GM18519 (cell line): ENCODE measurements at regions not wholly inside any gene's neighbourhood (a gene's known extent, or its start where the extent isn't known, plus 50 kb on each side); places are given as distances from the start of the nearest gene placed in this dataset.

Experiments used
- ATAC-seq: cut with Tn5 transposase; IDR thresholded peaks from one replicate; pipeline ENCODE4 v1.9.1; 2021; ENCODE audit warnings: mild to moderate bottlenecking, moderate library complexity; ENCODE audit not compliant: unreplicated experiment, low FRiP score

DNA sequence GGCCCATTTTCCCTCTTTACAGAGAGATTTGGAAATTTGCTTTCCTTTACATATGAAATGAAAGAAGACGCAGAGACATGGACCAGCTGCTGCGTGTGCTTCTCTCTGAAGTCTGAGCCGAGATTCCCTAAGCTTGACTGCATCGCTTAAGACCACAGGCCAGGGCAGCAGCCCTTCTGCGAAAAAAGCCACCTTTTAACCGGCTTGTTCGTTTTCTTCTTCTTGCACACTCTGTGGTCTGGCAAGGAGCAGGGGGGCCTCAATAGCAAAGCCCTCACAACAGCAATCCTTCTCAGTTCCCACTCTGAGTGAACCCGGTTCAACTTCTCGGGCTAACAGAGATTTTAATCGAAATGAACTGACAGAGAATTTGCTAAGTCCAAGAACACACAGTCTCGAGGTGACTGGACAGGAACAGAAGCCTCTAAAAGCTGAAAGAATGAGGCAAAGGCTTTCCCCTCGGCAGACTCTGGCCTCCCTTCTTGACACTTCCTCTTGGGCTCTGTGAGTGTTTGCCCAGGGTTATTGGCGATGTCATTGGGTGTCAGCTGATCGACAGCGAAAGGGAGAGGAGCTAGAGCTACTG is 512.9 kb upstream of the KLF4 start:
- no peak for ATAC-seq

DNA sequence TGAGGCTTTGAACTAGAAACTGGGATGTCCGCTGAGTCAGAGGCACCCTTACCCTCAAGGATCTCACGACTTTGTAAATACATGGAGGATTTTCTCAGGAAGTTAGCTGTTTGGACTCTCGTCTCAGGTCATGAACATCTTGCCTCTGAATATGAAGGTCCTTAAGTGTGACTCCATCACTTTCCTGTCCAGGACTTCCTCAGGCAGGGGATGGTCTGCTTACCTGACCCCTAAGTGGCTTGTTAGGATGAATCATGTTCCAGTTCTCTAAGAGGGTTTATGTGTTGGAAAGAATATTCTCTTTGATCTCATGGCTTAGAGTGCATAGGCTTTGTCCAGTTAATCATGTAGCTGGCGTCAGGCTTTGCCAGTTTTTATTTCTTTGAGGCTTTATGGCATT is 511.7 kb upstream of the KLF4 start:
- ATAC-seq = no peak

DNA sequence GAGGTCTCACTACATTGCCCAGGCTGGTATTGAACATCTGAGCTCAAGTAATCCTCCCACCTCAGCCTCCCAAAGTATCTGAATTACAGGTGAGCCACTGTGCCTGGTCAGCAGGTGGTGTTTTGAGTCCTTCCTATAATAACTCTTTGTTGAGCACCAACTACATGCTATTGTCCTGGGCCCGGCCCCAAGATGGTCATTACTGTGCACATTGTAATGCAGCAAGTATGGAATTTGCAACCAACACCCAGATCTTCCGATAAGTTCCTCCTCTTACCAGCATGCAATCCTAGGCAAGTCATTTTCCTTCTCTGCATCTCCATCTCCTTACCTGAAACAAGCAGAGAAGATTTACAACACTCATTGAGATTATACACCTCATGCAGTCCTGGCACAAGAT is 510.3 kb upstream of the KLF4 start:
- no peak for ATAC-seq

DNA sequence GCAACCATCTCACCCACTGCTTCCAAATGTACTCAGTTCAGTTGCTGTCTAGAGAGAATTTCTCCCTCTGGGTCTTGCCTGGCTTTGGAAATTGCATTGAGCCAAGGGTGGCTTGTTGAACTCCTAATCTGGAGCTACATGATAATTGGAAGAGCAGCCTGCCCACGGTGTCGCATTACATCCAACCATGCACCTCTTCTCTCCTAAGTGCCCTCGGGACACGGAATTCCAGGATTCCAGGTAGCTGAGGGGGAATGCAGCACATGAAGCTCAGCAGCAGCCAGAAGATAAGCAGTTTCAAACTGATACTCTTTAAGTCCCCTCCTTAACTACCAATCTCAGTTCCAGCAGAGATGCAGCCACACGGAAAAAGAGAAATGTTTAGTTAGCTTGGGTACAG is 509.4 kb upstream of the KLF4 start:
- no peak for ATAC-seq

DNA sequence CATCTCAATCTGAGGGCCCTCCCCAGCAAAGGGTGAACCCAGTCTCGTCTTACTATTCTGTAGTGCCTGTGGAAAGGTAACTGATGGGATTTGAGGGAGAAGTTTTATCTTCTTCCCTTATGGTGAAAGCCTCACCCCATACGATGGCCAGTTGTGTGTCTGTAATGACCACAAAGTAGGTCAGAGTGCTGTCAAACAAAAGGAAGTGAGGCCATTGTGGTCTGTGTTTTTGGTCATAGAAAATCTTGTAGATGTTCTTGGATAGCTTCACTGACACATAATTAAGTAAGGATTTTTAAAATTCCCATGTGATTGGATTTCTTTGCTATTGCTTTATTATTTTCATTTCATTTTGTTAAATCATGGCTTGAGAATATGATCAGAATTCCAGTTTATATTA is 505.1 kb upstream of the KLF4 start:
- ATAC-seq = no peak

DNA sequence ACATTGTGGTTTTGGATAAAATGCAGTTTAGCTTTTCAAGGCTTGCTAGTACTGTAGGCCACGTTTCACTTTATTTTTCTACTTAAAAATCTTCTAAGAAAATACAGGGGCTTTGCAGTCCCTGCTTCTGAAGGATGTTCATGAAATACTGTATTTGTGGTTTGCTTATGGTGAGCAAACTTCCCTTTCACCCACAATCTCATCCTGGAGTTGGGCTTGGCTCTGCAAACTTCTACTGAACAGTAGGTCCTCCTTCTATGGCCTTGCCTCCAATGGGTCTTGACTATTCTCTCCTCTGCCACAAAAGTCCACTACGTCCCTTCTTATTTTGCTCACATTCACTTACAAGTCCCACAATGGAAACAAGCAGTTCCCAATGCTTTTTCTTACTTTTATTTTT is 502.7 kb upstream of the KLF4 start:
- no peak for ATAC-seq

DNA sequence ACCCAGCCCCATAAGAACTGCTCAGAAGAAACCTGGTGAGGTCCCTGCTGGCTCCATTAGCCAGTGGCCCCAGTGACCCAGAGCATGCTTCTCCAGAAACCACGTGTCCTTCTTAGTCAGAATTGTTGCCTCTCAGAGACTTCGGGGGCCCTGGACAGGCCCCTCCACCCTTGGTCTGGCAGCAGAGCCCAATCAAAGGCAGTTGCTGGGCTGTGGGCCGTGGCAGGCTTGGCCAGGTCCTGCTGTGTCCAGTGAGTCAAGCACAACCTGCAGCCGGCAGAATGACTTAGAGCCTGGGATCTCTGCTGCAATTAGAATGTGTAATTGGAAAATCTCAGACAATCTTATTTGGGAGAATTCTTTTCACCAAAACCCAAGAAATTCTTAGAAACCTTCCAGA is 502.0 kb upstream of the KLF4 start:
- ATAC-seq = no peak

DNA sequence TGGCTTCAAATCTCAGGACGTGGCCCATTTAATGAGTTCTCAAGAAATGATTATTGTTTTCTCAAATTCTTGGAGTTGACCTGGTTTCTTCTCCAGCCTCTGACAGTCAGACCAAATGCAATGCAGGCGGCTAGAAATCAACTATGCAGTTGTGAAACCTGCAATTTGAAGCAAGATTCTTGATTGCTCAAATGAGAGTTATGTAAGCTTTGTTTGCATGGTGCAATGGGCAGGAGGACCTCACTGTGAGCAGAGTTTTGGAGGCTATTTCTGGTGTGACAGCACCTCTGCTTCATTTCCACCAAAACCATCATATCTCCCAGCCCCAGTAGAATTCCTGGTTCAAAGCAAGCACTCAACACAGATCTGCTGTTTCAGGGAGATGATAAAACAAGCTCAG is 500.0 kb upstream of the KLF4 start:
- ATAC-seq = no peak

DNA sequence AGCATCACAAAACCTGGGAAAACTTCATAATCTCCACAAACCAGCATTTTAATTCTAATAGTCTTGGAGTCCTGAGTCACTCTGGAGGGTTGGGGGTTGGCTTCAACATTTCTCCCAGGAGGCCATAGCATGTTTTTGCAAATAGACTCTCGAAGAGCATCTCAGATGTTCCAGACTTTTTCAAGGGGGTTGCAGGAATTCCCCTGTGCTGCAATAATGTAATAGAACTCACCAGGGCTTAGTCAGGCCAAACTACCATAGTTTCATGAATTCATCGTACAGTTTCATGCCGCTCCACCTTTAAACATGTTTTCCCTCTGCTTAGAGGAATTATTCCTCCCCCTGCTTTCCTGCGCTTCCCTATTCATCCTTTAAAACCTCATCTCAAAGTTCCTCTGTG is 499.5 kb upstream of the KLF4 start:
- no peak for ATAC-seq

DNA sequence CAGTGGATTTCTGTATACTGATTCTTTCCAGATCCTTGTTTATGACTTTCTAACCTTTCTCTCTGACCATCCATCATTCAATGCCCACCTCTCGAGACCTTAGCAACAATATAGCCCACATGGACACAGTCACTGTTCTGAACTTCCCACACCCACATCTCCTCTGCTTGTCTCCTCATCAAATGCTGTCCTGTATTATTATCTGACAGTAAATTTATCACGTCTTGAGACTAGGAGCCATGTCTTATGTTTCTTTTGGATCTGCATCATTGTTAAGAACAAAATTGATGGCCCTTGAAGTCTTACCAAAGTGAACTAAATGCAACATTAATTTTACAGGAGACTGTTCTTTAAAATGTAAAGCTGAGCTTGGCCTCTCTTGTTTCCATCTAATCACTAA is 495.4 kb upstream of the KLF4 start:
- no peak for ATAC-seq

DNA sequence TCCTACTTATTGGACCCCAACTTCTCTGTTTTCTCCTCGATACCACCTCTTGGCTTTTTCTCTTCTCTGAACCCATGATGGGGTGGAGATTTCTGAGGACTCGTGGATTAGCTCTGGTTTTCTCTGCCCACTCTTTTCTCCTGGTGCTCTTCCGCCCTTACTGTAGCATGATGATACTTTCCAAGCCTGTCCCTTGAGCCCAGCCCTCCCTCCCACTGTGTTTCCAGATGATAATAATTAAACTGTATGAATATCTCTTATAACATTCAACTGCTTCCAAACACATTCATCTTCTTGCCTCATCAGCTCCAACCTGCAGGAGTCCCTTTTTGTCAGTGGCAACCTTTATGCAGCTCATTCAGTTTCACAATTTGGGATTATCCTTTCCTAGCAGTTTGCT is 494.2 kb upstream of the KLF4 start:
- ATAC-seq = no peak

DNA sequence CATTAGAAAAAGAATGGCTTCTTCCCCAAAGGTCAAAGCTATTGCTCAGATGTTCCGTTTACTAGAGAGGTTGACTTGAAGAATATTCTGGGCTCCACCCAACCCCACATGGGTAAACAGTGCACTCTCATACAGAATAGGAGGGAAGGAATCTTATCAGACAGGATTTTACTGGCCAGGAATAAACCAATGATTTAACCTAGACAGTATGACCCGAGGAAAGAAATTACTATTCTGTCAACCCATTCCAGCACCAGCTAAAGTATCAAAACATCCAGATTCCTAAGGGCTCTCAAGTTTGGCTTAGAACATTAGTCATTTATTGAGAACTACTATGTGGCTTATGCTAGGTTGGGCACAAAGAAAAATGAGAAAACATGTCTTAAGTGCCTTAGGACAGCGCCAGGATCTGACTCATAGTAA is 493.6 kb upstream of the KLF4 start:
- no peak for ATAC-seq

DNA sequence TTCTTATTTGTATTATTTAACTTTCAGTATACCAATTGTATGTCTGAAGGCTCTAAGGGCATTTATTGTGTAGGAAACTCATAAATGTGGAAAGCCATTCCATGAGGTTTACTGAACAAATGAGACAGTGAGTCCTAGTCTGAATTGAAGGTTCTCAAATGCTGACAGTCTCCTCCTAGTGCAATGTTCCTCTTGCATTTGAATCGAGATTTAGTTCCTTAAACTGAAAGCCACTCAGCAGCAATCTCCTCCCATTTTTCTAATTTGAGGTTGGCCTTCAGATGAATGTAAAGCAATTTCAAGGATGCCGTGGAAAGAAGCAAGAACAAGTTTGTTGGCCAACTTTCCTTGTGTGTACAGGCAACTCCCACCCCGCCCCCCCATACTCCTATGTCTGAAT is 493.2 kb upstream of the KLF4 start:
- no peak for ATAC-seq

DNA sequence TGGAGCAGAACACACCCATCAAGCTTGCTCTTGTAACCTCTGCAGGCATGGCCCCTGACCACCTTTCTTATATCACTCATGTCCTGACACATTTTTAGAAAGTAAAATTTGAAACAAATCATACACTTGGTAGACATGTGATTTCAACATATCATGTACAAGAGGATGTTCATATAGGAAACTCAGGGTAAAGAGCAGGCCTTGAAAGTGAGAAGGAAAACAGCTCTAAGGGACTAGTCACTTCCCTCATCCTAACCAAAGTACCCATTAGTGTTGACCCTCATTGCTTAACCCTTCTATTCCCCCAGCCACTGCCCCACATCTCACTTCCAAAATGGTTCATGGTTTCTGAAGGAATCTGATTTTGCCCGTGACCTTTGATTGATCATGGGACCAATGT is 492.4 kb upstream of the KLF4 start:
- ATAC-seq = no peak

DNA sequence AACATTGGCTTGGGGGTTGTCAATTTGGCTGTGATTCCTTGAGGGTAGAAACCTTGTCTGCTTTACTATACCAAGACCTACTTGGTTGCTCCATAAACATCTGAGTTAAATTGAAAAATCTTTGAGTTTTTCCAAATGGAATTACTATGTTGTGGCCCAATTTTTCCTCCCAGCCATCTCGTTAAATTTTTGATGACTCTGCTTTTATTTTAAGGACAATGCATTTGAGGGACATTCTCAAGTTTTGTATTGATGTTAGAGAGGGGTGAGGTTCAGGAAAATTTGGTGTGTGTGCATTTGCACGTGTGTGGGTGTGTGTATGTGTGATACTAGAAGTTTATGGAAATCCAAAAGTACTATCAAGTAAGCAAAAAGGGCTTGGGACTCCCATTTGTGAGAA is 491.4 kb upstream of the KLF4 start:
- ATAC-seq = no peak

DNA sequence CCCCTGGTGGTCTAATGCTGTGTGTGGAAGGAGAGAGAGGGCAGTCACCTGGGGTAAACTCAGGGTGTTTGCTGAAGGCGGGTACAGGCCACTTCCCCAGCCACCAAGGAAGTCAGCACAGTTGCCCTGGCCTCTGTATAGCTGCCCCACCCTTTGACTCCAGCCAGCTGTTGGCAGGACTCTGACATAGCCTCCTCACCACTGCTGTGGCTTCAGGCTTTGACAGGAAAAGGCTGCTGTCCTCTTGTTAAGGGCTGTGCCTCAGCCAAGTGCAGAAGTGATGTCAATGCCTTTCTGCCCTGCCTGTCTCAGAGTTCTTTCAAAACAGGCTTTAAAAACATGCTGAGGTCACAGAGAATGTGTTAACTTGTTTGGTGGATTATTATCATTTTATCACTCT is 487.2 kb upstream of the KLF4 start:
- ATAC-seq = no peak

DNA sequence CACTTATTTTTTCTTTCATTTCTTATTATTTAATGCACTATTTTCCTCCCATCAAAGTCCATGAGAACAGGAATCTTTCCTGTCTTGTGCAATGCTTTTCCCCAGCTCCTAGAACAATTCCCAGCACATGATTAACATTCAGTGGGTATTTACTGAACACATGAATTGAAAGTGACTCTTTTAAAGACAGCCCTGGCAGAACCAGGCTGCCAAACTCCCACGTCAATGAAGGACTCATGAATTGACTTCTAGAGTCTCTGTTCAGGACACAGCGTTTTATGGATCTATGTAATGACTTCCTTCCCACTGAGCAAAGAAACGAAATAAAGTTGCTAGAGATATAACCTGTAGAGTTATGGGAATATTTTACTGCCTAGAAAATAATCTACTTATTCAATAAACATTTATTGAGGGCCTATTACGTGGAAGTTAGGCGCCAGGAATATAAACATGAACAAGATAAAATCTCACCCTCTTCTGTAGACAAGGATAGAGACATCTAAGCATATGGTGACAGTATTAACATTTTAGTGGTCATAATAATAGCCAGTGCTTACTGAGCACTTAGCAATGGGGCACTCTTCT is 485.9 kb upstream of the KLF4 start:
- ATAC-seq = no peak

DNA sequence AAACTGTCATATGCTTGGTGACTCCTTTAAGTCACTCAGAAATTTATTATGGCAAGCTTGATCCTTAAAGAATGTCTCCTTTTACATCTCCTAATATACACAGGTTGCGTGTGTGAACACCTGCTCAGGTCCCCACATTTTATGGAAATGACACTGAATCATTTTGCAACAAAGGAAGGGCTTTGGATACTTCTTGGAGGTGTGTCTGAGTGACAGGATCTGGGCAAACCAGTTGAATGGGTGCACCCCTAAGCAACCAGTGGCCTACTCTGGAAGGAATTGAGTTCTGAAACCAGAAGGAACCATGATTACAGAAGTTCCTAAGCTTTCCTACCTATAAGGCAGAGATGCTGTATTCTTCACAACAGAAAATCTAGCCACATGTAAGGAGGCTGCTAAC is 483.9 kb upstream of the KLF4 start:
- no peak for ATAC-seq

DNA sequence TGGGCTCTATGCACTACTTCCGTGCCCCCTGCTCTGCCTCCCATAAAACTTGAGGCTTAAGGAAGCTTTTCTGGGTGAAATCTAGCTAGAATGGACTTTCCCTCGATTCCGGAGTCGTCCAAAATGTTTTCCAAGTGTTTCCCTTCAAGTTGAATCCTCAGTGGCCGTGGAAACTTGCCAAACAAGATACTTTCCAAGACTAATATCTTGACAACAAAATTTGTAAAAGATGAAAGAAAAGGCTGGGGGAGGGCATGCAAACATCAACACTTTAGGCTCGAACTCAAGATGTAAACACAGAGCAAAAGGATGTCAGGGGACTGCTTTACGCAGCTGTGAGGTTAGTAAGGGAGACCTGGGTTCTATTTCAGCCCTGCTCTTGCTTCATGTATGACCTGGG is 482.8 kb upstream of the KLF4 start:
- no peak for ATAC-seq

DNA sequence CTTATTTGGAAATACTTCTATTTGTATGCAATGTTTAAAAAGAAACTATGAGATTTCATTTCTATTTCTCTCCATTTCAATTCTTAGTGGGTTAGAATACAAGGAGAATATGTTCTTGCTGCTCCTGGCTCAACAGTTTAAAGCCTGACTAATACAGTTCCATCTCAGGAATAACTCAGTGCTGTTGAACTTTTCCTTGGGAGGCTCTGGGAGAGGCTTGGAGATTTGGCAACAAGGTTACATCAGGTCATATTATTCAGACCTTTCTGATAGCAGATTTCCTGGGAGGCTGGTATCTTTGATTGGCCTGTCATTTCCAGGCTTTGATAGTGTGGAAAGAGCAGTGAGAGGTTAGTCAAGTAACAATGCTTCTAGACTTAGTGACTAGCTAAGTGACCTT is 481.7 kb upstream of the KLF4 start:
- no peak for ATAC-seq

DNA sequence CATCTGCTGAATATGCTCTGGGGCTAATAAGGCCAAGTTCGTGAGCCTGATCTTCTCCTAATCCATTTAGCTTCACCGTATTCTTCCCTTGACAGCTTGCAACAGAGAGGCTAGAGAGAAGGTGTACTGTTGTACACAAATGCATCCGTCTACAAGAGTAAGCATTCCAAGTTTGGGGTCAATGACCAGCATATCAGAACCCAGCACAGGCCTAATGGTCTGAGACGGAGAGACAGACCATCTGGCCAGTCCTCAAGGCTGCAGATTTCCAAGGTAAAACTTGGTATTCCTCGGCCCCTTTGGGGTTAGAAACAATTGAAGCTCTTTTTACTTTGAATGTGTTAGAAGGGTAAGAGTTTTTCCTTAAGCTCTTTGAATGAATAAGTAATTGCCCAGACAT is 481.2 kb upstream of the KLF4 start:
- no peak for ATAC-seq

DNA sequence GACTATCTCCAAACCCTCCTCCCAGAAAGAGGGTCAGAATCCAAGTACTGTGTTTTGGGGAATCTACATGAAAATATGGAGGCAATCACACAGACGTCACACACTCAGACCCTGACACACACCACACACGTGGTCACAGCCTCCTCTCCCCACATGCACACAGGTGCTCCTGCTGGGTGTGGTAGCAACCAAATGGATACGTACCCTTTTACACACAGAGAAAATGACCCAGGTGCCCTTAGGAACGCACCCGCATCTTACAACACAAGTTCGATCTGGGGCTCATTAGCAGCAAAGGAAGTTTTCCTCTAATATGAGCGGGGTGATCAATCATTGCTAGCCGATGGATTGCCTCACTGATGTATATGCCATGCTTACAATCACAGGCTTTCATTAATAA is 480.2 kb upstream of the KLF4 start:
- no peak for ATAC-seq

DNA sequence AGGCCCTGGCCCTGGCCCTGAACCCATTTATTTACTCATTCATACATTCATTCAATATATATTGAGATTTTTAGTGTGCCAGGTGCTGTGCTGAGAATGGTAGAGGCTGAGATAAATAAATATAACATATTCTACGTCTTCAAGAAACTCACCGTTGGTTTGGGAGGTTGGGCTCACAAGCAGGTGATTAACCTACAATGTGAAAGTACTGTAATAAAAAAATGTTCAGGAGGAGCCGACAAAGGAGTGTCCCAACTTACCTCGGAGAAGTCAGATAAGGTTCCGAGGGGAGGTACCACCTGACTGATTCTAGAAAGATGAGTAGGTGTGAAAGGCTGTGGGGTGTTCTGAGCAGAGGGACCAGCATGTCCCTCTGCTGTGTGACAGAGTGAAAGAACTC is 479.6 kb upstream of the KLF4 start:
- no peak for ATAC-seq
